SKM-1 (cell line): ENCODE measurements at regions not wholly inside any gene's neighbourhood (a gene's known extent, or its start where the extent isn't known, plus 50 kb on each side); places are given as distances from the start of the nearest gene placed in this dataset.

Source experiments
- DNase-seq: peaks from one replicate; lab custom pipeline; 2025; ENCODE audit not compliant: unreplicated experiment; lab: John Stamatoyannopoulos, UW

DNA sequence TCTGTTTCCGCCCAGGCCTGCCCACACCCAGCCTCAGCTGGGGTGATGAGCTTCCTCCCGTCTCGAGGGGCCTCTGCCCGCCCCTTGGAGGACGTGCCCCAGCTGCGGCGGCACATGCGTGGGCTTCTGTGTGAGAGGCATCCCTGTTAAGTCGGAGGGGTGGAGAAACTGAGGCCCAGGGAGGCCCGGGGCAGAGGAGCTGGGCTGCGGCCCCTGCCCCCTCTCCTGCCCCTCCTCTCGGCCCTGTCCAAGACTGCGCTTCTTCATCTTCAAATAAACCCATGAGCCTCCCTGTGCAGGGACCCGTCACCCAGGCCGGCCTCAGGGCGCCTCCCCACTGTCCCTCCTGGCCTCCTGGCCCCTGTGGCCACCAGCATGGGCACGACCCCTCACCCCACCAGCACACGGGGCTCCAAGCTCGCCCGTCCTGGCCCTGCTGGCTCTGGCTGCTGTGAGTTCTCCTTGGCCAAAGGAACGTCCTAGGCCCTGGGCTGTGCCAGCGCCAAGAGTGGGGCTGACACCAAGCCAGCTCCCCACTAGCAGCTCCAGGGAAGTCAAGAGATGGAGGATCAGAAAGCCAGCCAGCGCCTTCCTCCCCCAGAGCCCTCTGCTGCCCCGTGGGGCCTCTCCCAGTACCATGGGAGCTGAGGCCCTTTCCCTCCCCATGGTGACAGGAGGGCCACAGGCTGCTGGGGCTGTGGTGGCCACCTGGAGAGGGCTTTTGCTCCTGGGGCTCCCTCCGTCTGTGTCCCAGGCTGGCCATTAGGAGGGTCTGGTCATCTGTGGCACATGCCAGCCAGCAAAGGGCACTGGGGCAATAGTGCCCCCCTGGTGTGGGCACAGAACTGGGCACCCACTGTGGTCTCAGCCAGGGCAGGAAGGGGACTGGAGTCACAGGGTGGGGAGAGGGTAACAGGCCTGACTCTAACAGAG is 180.4 kb downstream of the KIF26A start:
- DNase-seq, result no peak

DNA sequence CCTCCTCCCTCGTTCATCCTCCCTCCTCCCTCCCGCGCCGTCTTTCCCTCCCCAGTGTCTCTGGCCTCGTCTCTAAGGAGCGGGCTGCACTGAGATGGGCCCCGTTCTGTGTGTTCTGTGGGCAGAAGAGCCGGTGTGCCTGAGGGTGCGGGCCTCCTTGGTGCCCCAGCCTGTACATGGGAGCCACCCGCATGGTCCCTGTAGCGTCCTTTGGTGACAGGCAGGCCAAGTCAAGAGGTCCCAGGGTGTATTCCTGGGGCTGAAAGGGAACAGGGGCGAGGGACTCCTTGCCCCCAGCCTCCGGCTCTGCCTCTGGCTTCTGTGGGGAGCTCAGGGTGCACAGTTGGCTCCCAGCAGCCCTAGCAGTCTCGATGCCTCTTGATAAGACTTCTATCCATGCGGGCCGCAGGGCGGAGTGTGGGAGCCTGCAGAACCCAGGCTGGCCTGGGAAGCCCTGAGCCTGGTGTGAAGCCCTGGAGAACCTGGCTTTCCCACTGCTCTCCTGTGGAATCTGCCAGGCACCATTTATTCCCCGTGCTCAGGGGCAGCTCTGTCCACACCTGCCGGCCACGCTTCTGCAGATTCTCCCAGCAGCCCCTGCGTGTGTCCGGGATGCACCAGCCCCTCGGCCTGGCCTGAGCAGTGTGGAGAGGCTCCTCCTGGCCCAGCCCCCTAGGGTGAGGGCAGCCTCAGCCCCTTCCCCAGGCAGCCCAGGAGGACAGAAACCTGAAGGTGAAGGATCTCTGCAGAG is 181.3 kb downstream of the KIF26A start:
- no peak for DNase-seq

DNA sequence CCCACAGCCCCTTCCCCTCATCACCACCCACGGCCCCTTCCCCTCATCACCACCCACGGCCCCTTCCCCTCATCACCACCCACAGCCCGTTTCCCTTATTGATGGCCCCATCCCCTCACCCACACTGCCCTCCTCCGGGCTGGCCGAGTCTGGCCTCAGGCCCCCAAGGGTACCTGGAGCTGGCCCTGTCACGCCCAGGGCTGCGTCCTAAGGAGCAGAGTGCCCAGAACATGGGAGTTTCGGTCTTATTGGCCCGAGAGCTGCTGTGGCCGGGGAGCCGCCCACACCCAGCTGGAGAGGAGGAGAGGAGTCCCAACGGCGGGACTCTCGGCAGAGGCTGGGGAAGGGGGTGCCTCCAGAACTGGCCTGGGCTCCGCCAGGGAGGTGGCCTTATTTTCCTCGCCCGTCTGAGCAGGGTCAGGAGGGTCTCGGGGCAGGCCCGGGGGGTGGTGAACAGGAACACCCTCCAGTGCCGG is 182.3 kb downstream of the KIF26A start:
- no peak for DNase-seq

DNA sequence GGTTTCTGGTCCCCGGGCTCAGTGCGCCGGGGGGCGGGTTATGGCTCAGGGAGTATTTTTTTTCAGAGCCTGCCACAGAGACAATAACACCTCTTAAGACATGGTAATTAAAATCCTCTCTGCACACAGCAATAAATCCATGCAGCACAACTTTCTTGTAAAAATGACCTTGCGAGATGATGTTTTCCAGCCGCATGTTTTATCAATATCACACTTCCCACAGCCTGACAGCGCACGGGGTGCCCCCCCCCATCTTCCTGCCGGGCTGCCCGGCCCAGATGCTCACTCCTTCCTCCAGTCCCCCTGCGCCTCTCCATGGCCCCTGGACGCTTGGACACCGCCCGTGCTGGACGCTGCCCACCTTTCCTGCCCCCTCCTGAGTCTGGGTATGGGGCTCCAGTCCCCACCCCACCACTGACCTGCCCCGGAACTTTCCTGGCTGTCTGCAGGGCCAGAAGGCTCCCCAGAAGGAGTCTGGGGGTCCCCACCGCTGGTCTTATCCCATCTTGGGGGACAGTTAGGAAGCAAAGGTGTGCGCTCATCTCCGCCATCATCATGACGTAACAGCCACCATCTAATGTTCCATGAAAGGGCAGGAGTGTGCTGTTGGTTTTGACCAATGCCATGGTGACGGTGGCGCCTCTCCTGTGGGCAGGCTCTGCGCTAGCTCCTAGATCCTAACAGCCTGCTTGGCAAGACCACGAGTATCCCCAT is 182.9 kb downstream of the KIF26A start:
- DNase-seq, result no peak

DNA sequence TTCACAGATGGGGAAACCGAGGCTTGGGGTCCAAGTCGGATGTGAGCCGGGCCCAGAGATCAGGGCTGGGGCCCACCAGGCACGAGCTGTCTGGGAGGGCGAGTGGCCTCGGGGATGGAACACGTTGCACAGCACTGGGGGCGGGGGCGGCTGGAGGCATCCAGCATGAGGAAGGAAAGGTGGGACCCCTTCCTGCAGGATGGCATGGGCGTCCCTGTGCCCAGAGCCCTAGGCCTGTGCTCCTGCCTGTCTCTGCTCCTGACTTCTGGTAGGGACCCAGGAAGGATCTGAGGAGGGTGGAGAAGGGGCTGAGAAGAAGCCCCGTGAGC is 183.4 kb downstream of the KIF26A start:
- no peak for DNase-seq

DNA sequence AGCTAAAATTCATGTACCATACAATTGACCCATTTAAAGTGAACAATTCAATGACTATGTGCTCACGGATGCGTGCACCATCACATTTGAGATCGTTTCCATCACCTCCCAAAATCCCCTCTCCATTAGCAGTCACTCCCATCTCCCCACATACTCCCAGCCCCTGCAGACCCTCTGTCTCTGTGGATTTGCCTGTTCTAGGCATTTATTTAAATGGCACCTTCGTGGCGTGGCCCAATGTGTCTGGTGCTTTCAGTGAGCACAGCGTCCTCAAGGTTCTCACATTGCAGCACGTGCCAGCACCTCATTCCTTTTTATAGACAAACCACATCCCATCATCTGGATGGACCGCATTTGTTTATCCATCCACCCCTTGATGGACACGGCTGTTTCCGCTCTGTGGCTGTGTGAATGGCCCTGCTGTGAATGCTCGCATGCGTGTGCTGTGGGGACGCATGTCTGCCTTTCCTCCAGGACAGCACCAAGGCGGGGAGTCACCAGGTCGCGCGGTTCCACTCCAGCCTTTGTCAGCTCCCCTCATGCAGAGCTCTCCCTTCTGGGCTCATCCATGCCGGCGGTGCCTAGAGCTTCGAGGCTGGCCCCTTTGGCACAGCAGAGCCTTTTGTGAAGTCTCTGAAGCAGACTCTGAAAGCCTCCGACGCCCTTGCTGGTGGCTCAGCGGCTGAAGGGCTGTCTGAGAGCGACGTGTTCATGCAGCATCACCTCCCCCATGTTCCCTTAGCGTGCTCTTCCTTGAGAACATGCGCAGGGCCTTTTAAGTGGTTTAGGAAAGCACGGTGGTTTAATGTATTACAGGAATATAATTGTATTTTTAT is 184.4 kb downstream of the KIF26A start:
- DNase-seq, result no peak

DNA sequence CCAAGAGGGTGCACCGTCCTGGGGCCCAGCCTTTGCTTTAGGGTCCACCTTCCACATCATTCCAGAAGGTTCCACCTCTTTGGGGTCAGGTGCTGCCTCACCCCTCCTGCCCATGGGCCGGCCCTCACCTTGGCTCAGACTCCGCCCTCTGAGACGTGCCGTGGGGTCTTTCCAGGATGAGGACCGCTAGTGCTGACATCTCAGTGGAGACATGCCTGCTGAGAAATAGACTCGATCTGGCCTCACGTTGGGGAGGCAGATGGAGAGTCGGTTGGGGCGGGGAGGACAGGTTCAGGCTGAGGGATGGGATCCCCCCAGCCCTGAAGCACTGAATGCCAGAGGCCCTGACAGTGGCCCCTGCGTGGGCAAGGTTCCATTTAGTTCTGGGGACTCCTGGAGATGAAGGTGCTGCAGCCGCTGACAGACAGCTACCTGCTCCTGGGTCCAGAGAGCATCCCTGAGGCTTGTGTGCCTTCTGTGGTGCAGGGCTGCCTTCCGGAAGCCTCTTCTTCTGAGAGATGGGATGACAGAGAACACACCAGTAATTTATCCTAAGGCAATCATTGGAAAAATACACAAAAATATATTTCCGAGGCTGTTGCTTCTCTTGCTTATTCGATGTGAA is 185.3 kb downstream of the KIF26A start:
- DNase-seq, result no peak

DNA sequence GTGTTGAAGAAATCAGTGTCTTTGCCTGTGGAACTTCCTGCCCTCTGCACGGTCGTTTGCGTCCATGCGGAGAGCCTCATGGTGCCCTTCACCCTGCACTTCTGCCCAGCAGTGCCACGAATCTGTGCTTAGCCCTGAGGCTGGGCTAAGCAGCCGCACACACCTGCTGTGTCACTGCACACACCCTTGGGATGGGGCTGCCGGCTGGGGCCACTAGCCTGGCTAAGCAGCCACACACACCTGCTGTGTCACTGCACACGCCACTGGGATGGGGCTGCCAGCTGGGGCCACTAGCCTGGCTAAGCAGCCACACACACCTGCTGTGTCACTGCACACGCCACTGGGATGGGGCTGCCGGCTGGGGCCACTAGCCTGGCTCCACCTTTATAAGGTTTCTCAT is 188.5 kb downstream of the KIF26A start:
- DNase-seq, result no peak

DNA sequence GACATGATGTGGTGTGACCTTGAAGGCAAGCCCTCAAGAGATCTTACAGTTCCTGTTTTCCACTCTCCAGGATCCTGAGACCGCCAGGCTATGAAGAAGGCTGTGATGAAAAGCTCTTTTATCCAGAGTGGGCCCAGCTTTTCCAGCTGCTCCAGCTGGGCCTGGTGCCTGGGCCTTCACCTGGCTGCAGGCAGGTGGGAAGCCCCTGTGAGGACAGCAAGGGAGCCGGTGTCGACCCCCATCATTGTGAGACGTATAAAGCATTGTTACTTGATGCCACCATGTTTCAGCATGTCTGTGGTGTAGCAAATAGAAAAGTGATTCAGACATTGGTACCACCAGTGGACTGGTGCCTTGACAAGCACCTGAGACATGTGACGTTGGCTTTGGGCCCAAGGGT is 190.2 kb downstream of the KIF26A start:
- no peak for DNase-seq

DNA sequence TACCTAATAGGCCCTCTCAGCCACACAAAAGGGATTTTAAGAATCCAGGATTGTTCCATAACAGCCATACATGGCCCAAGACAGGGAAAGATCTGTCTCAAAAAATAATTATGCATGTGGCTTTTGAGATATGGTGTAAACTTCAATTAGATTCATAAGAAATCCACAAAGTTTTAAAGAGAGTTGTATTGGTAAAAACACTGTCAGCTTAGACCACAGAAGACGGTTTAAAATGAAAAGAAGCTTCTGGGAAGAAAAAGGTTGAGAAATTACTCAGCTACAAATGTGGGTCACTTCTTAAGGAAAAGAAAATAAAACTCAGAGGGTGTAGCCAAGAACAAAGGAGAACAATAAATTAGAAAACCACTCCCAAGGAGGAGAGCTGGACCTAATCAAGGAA is 191.4 kb downstream of the KIF26A start:
- DNase-seq, result no peak

DNA sequence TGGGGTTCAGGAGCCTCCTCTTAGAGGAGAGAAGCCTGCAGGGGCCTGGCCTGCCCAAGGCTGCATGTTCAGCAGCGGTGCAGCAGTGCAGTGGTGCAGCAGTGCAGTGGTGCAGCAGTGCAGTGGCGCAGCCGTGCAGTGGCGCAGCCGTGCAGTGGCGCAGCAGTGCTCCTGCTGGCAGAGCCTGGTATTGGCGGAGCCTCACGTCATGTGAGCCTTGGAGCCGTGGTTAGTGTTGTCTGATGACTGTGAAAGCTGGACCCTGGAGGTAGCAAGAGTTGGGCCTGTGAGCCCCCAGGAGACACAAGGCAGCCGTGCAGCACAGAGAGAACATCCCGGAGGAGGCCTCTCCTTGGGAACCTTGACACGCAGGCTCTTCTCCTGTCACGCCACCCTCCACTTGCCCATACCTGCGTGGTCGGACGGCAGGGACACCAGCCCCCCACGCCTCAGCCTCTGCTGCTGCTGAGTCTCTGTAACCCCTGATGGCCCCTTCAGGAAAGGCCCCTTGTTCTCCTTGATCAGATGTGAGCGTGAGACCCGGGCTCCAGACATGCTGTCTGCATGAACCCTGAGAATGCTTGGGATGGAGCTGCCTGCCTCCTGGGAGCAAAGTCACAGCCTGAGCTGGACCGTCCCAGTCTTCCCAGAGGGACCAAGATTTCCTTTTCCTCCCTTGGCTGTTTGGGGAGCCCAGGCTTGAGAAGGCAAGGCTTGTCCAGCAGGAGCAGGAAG is 193.7 kb downstream of the KIF26A start:
- no peak for DNase-seq

DNA sequence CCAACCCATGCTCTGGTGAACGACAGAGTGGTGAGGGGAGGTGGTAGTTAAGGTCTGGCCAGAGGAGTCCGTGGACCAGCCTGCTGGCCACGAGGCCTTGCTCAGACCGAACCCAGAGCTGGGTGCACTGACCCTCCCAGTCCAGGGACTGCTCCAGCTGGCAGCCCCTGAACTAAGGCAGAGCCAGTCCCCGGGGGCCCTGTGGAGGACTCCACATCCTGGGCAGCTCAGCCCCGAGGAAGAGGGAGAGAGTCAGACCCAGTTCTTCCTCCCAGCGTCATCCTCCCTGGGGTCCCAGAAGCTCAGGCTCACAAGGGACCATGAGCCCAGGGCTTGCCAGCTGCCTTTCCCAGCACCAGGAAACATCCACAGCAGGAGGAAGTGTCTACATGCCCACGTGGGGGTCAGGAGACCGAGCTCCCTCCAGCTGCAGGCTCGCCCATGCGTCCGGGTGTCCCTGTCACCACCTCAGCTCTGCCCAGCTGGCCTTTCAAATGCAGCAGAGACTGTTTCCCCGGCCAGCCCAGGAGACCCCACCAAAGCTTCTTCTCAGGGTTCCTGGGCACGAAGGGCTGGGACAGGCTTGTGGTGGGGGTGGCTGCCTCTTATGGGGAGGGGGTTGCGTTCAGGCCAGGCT is 194.4 kb downstream of the KIF26A start:
- DNase-seq, result no peak

DNA sequence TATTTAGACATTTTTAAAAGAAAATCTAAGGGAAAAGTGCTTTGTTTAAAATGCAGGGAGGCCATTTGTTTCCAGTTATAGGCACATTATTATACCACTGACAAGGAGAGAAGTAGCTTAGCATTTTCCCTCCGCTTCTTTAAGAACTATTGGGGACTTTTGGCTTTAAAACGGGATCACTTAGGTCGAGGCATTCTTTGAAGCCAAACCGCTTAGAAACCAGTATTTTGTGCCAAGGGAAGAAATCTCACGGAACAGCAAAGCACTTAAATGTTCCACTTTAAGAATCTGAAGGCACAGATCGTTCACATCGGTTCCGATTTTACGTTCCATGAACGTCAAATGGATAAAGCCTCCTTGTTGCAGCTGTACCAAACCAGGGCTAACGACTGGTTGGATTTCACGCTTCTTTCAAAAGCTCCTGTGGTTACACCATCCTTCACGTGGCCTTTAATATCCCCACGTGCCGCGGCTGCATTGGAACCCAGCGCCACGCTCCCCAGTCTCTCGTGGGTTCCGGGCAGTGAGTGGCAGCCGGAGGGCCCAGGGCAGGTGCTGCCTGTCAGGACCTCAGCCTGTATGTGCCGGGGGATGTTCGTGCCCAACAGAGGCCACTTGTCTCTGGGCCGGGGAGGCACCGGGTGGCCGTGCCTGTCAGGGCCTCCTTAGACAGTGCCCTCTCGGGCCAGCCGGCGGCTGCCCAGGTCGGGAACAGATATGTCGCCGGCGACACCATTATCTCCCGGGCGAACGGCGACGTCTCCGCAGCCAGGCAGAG is 195.4 kb downstream of the KIF26A start:
- no peak for DNase-seq

DNA sequence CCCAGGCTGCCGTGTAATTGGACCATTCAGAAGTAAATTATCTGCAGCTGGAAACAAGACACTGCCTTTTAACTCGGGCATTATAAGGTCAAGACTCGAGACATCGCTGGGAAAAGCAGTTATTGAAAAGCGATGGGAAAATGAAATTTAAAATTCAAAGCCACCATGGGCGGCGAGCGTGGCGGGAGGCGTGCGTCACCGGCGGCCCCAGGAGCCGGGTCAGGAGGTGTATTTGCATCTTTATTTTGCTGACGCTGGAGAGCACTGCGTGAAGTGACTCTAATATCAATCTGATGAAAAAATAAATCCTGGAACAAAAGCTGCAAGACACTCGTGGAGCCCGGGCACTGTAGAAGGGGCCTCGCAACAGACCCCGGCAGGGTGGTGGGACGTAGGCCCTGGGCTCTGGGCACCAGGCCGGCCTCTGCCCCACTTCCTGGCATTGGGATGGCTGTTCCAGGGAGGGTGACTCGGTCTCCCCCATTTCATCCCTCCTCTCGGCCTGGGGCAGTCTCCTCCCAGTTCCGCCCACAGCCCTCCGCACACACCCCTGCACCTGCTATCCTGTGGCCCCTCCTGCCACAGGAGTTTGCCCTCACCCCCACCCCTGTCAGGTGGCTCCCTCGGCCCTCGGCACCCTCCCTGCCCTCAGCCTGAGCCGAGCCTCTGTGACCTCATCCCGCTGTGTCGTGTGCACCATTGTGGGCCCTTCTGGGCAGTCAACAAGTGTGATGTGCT is 196.2 kb downstream of the KIF26A start:
- no peak for DNase-seq

DNA sequence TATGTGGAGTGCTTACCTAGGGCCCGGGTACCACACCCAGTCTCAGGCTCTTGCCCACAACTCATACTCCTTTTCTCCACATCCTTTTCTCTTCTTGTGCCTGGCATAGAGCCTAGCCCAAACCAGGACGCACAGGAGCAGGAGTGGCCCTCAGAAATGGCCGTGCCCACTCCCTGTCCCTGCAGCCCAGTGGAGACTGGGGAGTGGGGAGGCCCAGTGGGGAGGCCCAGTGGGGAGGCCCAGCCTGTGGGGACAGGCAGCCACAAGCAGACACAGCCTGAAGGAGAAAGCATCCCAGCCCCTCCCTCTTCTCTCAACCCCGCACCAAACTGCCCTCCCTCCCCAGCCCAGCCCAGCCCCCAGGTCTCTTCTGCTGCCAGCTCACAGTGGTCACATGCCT is 196.8 kb downstream of the KIF26A start:
- DNase-seq, result no peak

DNA sequence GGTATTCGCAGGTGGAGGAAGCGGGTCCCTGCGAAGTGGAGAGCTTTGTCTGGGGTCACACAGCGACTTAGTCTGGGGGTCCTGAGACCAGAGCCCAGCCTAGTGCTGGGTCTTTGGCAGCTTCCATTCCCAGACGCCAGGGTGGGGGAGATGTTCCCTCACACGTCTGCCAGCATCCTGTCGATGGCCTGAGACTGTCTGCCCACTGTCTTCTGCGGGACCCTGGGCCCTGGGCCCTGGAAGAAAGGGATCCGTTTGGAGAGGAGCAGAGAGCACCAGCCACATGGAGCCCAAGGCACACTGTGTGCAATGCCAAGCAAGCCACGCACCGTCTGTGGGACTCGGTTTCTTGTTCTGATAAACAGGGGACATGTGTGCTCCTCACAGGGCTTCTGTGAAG is 197.2 kb downstream of the KIF26A start:
- DNase-seq, result no peak

DNA sequence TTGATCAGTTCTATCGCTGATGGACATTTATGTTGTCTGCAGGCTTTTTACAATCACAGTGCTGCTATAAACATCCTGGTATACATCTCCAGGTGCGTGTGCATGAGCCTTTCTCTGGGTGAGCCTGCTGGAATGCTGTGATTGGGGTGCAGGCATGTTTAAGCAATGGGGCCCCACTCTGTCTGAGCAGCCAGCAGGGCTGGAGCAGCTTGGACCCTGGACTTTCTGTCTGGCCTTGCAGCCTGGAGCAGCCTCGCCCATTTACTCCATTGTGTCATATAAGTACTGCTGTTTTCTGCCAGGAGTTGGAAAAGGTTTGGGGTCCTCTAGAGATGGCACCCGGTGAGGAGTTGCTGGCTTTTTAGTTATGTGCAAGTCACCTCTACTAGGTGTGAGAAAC is 199.0 kb downstream of the KIF26A start:
- DNase-seq, result no peak

DNA sequence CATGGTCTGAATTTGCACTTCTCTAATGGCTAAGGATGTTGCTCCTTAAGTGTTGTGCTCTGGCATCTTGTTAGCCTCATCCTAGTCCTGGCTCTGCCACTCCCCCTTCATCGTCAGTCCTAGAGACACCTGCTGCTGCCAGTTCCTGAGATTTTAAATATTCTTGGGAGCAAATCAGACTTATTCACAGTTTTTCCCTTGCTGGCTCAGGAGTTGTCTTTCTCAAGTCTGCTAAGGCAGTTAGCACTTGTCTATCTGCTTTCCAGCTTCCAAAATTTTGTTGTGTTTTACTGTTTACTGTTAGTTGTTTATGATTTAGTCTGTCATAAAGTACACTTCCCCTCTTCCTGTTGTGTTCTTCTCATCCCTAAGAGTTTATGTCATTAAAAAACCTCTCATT is 201.0 kb downstream of the KIF26A start:
- DNase-seq, result no peak
